ENCODE measurements at regions not wholly inside any gene's neighbourhood (a gene's known extent, or its start where the extent isn't known, plus 50 kb on each side); places are given as distances from the start of the nearest gene placed in this dataset.

- peak; percentile 48 to 64 for DNase-seq (ENCODE audit: low read depth in 2 of 2)
Observed at GRCh38 chr4:24419181-24420034, 164.9 kb downstream of the DHX15 start.

GRCh38 chr4:24417206-24417605 is 167.1 kb downstream of the DHX15 start:
- DNase-seq (ENCODE audit: low read depth in 2 of 2): no peak

GRCh38 chr4:24416293-24416692 is 168.1 kb downstream of the DHX15 start:
- DNase-seq (ENCODE audit: low read depth in 2 of 2): no peak

DNA sequence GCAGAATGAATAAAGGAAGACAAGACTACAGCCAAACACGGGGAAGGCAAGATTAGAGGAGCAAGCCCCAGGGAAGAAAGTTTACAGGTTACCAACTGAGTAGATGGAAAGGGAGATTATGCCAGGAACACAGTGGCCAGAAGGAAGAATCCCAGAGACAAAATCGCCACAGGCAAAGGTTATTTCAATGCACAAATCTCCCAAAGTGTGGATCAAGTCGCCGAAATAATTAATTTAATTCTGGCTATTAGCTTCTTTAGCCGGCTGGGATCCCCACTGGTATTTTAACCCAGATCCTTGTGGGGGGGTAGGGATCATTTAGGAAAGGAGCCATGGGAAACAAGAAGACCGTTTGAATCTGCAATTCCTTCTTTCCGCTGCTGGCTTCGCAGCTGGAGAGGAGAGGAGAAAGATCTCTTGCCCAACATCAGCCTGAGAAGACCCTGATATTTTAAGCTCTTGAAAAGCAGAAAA is 171.0 kb downstream of the DHX15 start:
- no peak for DNase-seq (ENCODE audit: low read depth in 2 of 2)

- DNase-seq (ENCODE audit: low read depth in 2 of 2): no peak
Observed at GRCh38 chr4:24411806-24412205, 172.5 kb downstream of the DHX15 start.

DNA sequence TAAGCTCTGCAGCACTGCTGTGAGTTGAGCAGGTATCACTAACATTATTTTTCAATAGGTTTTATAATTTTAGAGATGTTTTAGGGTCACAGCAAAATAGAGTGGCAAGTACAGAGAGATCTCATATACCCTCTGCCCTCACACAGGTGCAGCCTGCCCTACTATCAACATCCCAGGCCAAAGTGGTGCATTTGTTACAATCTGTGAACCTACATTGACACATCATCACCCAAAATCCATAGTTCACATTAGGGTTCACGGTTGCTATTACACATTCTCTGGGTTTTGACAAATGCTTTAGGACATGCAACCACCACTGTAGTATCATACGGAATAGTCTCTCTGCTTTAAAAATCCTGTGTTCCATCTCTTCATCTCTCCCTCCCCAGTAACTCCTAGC is 173.1 kb downstream of the DHX15 start:
- DNase-seq (ENCODE audit: low read depth in 2 of 2): no peak

DNA sequence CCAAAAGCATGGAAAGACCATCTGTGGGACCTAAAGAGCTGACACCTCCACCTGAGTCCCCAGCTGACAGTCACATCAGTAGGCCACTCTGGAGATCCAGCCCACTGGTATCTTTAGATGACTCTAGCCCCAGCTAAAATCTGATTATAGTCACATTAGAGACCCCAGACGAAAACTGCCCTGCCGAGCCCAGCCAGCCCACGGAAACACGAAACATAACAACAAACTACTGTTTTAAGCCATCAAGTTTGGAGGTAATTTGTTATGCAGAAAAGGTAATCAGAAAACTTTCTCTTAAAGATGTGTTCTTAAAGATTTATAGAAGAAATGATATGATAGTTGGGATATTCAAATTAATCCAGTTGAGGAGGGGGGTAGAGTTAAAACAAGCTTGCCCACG is 175.7 kb downstream of the DHX15 start:
- no peak for DNase-seq (ENCODE audit: low read depth in 2 of 2)

DNA sequence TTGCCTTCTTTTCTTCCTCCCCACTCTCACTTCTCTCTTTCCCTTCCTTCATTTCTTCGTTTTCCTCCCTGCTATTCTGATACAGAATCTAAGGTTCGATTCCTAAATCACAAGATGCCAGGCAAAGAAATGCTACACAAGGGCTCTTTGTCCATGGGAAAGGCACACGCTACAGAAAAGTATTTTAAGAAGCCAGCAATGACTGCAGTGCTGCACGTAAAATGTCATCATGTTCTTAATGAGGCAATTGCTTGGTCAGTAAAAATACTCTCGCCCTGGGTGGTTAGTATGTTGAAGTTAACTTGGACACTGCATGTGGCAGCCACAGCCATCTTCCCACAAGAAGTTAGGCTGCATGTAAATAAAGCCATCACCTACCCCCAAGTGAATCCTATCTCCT is 178.4 kb downstream of the DHX15 start:
- no peak for DNase-seq (ENCODE audit: low read depth in 2 of 2)

- DNase-seq (ENCODE audit: low read depth in 2 of 2): no peak
Observed at GRCh38 chr4:24405341-24405740, 179.0 kb downstream of the DHX15 start.

DNA sequence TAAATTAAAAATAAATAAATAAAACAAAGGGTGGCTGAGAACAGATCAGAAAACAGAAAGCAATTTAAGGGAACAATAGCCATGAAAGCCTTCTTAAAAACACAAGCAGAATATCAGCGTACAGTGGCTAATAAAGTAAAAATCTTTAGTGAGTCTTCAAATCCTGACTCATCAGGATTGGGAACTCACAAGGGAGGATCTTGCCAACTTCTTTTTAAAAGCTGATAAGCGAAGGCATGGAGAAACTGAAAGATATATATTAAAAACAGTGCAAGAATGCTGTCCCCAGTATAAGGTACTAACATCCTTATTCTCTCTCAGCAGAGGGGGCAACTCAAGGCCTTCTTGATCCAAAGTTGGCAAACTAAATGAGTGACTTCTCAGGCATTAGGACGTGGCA is 180.1 kb downstream of the DHX15 start:
- no peak for DNase-seq (ENCODE audit: low read depth in 2 of 2)

GRCh38 chr4:24403265-24403664 is 181.1 kb downstream of the DHX15 start:
- DNase-seq (ENCODE audit: low read depth in 2 of 2): no peak

DNA sequence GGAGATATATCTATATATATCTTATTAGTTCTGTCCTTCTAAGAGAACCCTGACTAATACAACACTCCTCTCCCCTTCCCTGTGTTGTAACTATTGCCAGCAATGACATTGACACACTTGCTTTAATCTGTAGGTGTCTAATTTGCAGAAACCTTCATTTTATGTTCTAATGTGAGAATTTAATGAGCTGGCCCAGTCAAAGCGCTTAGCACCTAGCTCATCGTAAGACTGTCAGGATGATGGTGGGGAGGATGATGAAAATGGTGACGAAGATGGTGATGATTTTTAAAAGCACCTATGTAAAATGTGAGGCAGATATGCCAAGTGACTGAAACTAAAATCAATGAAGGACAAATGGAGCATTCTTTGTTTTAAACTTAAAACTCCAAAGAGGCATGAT is 183.8 kb downstream of the DHX15 start:
- no peak for DNase-seq (ENCODE audit: low read depth in 2 of 2)

DNA sequence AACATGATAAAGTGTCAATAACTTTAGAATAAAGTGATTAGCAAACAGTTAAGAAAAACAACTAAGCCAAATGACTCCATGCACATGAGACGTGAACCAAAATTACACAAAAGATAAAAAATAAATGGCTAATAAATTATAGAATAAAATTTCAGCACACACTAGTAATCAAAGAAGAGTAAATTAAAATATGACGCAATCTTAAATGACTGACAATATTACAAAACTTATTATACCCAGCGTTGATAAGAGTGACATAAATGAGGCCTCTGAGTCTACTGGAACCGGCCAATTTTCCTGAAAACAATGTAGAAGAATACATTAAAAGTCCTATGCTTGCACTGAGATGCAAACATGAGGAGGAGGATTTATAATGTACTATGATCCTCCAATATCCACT is 187.4 kb downstream of the DHX15 start:
- no peak for DNase-seq (ENCODE audit: low read depth in 2 of 2)

DNA sequence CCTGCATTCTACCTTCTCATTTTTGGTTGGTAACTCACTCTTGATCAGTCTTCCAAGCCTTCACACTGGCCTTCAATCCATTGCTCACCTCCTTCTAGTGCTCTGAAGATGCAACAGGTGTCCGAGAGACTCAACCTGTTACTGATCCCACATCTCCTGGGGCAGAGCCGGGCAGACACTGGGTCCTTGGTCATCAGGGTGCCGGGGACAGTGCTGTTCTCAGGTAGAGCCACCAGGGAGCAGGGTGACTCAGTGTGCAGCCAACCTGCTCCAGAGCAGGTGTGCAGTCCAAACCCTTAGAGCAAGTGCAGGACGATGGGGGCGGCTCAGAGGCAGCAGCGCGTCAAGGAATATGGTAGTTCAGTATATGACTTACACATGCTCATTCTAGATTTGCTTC is 188.4 kb downstream of the DHX15 start:
- no peak for DNase-seq (ENCODE audit: low read depth in 2 of 2)

DNA sequence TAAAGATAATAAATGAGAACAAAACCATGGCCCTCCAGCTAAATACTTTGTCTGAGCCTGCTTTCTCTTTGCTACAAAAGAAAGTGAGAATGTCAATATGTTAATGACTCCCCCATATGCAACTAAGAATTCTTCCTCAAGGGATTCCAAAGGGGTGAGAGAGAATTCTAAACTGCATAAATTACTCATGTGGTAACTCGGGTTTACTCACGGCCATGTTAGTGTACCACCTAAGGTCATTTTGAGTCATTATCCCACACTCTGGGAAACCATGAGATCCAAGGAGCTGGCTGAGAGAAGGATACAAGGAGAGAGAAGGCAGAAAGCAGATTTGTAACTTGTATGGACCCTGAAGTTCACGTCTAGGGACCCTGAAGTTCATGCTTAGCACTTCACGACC is 190.3 kb downstream of the DHX15 start:
- no peak for DNase-seq (ENCODE audit: low read depth in 2 of 2)

- no peak for DNase-seq (ENCODE audit: low read depth in 2 of 2)
Observed at GRCh38 chr4:24392613-24393012, 191.7 kb downstream of the DHX15 start.

GRCh38 chr4:24382381-24382780 is 202.0 kb downstream of the DHX15 start:
- no peak for DNase-seq (ENCODE audit: low read depth in 2 of 2)

GRCh38 chr4:24380957-24381665 is 203.2 kb downstream of the DHX15 start:
- no peak for DNase-seq (ENCODE audit: low read depth in 2 of 2)

GRCh38 chr4:24373704-24374103 is 210.7 kb downstream of the DHX15 start:
- DNase-seq (ENCODE audit: low read depth in 2 of 2): no peak

DNA sequence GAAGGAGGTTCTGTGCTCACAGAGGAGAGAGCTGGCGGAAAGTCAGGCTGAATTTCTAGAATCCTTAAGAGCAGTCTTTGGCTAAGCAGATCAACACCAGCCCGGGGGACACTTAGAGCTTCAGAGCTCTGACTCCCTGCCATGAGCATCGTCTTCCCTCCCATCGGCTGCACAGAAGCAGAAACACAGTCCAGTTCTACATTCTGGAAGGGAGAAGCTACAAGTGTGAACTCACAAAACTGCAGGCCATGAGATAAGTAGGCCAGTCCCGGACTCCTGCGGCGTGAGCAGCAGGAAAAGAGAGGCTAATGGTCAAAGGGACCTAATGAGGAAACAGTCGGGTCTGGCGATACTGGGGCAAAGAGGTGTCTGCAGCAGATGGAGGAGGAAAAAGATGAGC is 211.5 kb downstream of the DHX15 start:
- DNase-seq (ENCODE audit: low read depth in 2 of 2): no peak

DNA sequence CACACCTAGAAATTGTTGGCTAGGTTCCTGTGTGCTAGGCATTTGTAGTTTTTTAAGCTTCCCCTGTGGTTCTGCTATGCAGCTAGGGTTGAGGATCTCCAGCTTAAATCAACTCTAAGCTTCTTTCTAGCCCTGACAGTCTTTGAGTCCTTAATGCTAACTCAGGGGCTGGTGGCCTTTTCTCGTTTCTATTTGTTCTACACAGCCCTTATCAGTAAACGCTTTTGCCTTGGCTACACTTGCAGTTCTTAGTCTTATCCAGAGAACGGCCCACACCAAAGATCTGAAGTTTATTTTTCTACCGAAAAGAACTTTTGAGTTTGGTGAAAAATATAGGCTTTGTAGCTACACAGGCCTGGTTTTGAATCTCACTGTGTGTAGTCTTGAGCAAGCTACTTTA is 212.0 kb downstream of the DHX15 start:
- DNase-seq (ENCODE audit: low read depth in 2 of 2): no peak

GRCh38 chr4:24370421-24370820 is 213.9 kb downstream of the DHX15 start:
- no peak for DNase-seq (ENCODE audit: low read depth in 2 of 2)

DNA sequence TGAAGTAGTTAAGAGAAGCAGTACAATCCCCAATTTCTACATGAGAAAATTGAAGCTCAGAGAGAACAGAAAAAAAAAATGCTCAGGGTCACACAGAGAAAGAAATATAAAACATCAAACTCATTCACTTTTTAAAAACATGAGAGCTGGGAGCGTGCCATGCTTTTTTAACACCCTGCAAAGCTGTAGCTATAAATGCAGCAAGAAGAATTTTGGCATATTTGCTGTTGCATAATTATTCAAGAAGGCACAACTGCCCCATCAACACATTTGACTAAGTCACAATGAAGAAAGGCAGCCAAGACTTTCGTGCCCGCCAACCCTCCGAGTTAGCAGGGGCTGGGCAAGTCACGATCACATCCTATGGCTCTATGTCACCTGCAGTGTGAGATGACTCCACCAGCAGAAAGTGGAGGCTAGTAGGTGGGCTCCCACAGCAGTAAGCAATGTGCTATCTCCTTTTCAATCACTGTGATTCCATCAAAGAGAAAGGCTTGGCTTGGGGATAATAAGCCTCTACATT is 214.8 kb downstream of the DHX15 start:
- no peak for DNase-seq (ENCODE audit: low read depth in 2 of 2)
